NCI-H1930 (cell line): ENCODE measurements at regions not wholly inside any gene's neighbourhood (a gene's known extent, or its start where the extent isn't known, plus 50 kb on each side); places are given as distances from the start of the nearest gene placed in this dataset.
"Not testable (repeated sequence)": the region's sequence is repeated elsewhere in the genome, so short reads cannot be mapped to it uniquely, and the experiment has no call there.

Experiments
- DNase-seq, 2 experiments: peaks; one replicate each; lab custom pipeline; 2025; lab: John Stamatoyannopoulos, UW

DNA sequence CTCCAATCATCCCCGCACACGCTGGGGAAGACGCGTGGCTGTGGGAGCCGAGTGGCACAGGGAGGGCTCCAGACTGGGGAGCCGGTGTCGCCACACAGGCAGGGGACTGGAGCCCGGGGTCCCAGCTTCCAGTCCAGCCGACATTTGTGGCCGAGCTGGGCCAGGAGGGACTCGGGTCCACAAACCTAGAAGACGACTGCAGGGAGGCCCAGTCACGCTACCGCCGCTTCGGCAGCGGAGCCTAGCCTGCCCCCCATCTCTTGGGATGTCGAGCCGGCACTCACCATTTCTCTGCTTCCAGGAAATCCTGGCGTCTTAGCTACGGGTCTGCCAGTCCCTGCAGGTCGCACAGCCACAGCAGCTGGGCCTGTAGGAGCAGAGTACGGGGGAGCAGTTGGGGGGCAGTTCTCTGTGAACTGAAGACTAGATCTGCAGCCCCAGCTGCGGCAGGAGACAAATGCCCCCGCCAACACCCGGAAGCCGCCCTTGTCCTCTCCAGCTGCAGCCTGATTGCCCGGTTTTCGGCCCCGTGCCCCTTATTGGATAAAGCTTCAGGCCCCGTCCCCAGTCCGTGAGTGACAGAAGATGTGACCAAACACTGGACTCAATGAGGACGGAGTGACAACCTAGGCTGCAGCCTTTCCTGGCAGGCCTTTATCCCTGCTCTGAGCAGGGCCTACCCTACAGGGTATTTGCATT is 270.7 kb downstream of the ZNF33B start:
- peak; percentile 9 for DNase-seq

DNA sequence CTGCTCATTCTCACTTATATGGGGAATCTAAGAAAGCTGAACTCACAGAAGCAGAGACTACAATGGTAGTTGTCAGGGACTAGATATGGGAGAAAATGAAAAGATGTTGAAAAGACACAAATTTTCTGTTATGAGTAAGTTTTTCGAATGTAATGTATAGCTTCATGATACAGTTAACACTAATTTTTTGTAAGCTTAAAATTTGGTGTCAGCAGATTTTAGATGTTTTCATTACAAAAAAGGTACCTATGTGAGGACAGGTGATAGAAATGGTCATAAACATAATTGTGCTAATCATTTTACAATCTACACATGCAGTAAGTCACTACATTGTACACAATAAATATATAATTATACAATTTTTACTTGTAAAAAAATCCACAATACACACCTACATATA is 286.6 kb downstream of the ZNF33B start:
- DNase-seq = no peak

DNA sequence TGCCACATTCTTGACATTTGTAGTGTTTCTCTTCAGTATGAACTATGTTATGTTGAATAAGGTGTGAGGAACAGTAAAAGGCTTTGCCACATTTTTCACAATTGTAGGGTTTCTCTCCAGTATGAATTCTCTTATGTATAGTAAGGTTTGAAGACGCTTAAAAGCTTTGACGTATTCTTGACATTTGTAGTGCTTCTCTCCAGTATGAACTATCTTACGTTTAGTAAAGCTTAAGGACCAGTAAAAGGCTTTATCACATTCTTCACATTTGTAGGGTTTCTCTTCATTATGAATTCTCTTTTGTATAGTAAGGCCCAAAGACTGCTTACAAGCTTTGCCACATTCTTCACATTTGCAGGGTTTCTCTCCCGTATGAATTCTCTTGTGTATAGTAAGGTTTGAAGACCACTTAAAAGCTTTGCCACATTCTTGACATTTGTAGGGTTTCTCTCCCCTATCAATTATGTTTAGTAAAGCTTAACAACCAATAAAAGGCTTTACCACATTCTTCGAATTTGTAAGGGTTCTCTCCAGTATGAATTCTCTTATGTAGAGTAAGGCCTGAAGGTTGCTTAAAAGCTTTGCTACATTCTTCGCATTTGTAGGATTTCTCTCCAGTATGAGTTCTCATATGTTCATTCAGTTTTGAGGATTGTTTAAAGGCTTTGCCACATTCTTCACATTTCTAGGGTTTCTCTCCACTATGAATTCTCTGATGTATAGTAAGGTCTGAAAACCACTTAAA is 301.6 kb downstream of the ZNF33B start:
- not testable (repeated sequence) for DNase-seq

DNA sequence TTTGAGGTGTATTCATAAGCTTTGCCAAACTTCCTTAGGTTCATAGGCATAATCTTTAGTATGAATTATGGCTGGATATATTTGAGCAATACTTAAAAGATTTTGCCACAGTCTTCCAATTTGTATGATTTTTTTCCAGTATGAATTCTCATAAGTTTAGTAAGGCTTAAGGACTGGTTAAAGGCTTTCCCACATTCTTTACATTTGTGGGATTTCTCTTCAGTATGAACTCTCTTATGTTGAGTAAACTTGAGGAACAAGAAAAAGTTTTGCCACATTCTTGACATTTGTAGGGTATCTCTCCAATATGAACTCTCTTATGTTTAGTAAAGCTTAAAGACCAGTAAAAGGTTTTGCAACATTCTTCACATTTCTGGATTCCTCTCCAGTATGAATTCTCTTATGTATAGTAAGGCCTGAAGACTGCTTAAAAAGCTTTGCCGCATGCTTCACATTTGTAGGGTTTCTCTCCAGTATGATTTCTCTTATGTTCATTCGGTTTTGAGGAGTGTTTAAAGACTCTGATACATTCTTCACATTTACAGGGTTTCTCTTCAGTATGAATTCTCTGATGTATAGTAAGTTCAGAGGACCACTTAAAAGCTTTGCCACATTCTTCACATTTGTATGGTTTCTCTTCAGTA is 302.6 kb downstream of the ZNF33B start:
- not testable (repeated sequence) for DNase-seq

DNA sequence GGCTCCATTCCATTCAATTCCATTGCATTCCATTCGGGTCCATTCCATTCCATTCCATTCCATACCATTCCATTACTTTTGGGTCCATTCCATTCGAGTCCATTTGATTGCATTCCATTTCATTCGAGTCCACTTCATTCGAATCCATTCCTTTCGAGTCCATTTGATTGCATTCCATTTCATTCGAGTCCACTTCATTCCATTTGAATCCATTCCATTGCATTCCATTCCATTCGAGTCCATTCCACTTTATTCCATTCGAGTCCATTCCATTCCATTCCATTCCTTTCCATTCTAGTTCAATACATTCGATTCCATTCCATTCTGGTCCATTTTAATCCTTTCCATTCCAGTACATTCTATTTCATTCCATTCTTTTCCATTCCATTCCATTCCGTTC is 334.0 kb downstream of the ZNF33B start:
- DNase-seq = no peak

GRCh38 chr10:42281896-42282295 is 356.5 kb downstream of the ZNF33B start:
- DNase-seq = not testable (repeated sequence)

DNA sequence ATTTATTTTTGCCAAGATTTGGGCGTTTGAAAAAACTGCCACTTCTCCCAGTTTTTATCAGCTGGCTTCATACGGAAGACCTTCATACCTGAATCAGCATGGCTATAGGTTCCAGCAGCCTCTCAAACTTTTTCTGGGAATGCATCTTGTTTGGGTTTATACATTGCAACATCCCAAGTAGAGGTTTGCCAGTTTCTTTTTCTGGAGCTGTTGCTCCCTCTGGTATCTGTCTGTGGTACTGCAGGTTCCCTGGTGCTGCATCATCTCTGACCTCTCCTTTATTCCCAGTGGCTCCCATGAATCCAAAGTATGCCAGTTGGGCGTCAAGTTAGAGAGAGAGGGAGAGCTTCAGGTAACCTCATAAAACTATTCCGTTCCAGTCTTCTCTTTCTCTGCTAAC is 368.6 kb downstream of the ZNF33B start:
- not testable (repeated sequence) for DNase-seq

DNA sequence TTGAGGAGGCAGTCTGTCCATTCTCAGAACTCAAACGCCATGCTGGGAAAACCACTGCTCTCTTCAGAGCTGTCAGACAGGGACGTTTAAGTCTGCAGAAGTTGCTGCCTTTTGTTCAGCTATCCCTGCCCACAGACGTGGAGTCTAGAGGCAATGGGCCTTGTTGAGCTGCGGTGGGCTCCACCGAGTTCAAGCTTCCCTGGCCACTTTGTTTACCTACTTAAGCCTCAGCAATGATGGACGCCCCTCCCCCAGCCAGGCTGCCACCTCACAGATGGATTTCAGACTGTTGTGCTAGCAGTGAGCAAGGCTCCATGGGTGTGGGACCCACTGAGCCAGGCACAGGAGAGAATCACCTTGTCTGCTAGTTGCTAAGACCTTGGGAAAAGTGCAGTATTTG is 375.1 kb downstream of the ZNF33B start:
- DNase-seq = not testable (repeated sequence)

DNA sequence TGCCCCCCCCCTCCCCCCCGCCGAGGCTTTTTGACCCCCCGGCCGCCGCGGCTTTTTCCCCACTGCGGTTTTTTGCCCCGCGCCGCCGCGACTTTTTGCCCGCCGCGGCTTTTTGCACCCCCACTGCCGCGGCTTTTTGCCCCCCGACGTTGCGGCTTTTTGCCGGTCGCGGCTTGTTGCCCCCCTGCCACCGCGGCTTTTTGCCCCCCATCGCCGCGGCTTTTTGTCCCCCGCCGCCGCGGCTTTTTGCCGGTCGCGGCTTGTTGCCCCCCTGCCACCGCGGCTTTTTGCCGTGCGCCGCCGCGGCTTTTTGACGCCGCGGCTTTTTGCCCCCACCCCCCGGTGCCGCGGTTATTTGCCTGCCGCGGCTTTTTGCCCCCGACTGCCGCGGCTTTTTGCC is 395.4 kb downstream of the ZNF33B start:
- DNase-seq = not testable (repeated sequence)

DNA sequence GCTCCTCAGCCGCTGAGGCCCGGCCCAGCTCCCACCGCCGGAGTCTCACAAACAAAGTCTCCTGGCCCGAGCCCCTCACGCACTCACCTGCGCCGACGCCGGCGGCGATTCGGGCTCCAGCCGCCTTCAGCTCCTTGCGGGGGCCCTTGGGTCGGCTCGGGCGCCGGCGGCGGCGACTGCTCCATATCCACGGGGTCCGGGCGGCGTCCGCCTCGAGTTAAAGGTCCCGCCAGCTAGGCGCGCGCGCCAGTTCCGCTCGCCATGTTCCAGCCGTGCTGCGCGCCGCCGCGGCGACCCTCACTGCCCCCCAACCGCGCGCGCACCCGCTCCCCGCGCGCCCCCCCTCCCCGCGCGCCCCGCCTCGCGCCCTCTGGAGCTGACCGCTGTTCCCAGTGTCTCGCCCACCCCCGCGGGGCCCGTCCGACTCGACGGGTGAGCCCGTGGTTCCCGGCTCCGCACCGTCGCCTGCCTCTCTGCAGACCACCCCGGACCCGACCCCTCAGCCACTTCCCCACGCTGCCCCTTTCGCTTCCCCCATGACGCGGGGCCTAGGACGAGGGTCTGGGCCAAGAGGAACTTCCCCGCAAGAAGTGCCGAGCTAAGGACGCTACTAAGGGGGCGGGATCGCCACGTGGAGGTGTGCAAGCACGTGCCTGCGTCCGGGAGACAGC is 396.1 kb downstream of the ZNF33B start:
- no peak for DNase-seq

GRCh38 chr10:42236401-42236800 is 402.0 kb downstream of the ZNF33B start:
- not testable (repeated sequence) for DNase-seq

- DNase-seq = not testable (repeated sequence)
These were observed 402.6 kb downstream of the ZNF33B start for GRCh38 chr10:42235736-42236135.

DNA sequence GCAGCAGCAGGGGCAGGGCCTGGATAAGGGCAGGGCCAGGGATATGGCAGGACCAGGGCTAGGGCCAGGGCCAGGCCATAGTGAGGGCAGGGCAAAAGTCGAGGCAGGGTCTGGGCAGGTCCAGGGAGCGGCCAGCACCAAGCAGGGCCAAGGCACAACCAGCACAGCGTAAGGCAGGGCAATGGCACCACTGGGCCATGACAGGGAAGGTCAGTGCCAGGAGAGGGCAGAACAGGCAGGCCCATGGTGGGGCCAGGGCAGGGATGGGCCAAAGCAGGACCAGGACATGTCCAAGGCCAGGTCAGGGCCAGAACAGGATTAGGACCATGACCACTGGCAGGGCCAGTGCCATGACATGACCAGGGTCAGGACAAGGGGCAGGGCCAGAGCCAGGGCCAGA is 403.1 kb downstream of the ZNF33B start:
- not testable (repeated sequence) for DNase-seq

DNA sequence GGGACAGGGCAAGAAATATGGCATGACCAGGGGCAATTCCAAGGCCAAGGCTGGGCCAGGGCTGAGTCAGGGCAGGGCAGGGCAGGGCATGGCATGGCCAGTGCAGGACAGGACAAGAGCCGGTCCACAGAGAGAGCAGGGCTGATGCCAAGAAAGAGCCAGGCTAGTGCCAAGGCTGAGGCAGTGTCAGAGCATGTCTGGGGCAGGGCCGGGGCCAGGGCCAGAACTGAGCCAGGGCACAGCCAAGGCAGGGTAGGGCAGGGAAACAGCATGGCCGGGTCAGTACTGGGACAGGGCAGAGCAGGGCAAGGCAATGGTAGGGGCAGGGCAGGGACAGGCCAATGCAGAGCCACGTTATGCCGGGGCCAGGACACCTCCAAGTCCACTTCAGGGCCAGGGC is 403.9 kb downstream of the ZNF33B start:
- DNase-seq = not testable (repeated sequence)

DNA sequence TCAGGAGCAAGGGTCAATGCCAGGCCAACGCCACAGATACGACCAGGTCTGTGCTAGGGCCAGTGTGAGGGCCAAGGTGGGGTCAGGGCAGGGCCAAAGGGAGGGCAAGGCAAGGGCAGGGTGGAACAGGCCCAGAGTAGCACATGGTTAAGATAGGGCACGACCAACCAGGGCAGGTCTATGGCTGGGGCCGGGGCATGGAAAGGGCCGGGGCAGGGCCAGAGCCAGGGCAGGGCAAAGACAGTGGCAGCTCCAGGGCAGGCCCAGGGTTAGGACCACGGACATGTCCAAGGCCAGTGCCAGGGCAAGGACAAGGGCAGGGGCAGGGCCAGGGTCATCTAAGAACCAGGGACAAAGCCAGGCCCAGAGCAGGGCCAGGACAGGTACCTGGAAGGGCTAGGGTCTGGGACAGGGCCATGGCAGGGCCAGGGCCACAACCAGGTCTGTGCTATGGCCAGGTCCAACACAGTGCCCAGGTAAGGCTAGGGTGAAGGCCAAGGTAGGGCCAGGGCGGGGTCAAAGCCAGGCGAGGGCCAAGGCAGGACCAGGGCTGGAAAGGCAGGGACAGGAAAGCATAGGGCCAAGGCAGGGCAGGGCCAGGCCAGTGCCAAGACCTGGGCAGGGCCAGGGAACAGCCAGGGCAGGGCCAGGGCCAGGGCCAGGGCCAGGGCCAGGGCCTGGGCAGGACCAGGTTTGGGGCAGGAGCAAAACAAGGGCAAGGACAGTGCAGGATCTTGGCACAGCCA is 404.7 kb downstream of the ZNF33B start:
- DNase-seq = not testable (repeated sequence)

GRCh38 chr10:42232955-42233354 is 405.4 kb downstream of the ZNF33B start:
- not testable (repeated sequence) for DNase-seq

DNA sequence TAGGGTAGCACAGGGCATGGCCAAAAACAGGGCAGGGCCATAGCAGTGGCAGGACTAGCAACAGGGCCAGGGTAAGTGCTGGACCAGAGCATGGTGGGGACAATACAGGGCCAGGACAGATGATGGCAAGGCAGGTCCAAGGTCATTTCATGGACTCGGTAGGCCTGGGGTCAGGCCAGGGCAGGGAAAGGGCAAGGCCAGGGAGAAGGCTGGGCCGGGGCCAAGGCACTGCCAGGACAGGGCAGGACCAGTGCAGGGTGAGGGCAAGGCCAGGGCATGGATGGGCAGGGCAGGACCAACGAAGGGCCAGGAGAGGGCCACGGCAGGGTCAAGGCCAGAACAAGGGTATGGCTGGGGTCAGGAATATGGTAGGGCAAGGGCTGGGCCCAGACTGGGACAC is 407.6 kb downstream of the ZNF33B start:
- not testable (repeated sequence) for DNase-seq

DNA sequence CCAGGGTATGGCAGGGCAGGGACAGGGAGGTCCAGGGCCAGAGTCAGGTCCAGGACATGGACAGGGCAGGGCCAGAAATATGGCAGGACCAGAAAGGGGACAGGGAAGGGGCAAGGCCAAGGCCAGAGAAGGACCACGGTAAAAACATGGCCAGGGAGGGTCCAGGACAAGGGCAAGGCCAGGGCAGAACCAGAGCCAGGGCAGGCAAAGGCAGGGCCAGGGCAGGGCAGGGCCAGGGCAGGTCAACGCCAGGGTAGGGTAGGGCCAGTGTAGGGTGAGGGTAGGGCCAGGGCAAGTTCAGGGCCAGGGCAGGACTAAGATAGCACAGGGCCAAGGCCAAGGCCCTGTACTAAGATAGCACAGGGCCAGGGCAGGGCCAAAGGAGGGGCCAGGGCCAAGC is 408.3 kb downstream of the ZNF33B start:
- not testable (repeated sequence) for DNase-seq

GRCh38 chr10:42227859-42228258 is 410.5 kb downstream of the ZNF33B start:
- DNase-seq = not testable (repeated sequence)

DNA sequence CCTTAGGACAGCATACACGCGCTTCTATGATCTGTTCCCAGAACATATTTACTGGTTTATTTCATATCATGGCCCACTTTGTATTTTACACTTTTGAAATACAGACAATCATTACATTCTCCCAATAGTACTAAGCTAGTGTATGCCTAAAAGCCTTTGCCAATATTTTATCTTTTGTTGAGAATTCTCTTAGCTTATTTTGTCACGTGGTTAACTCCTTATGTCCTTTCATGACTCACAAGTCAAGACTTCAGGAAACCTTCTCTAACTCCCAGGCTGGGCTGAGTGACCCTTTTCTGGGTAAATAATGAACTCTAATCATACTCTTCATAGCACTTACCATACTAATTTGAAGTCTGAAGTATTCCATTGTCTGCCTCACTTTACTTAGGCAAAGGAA is 444.8 kb downstream of the ZNF33B start:
- DNase-seq = not testable (repeated sequence)

- DNase-seq = not testable (repeated sequence)
These were observed 445.9 kb downstream of the ZNF33B start for GRCh38 chr10:42192450-42192849.
